ENCODE measurements at regions not wholly inside any gene's neighbourhood (a gene's known extent, or its start where the extent isn't known, plus 50 kb on each side); places are given as distances from the start of the nearest gene placed in this dataset.

DNA sequence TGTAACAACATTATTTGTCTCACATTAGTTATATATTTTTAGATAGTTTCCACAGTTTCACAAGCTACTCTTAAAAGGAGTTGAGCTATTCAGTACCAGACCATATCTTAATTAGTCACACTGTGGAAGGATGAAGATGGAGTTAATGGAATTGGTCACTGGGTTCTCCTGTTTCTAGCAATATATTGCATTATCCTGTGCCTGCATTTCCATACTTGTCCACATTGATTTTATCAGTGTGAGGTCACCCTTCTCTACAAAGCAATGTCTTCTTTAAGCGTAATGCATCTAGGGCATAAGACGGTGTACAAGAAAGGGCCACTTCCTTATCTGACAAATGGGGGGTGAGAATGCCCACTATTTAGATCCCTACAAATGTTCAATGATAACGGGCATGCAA lies 216.8 kb upstream of the TANK start:
- DNase-seq (ENCODE audit: low spot score): no peak
- Histone ChIP-seq H3K36me3 (ENCODE audit: insufficient read depth, low read length, poor library complexity, severe bottlenecking) (no peaks in the 10 kb centered on the region), H3K9me3 (ENCODE audit: low read depth, low read length, poor library complexity, severe bottlenecking) (no peaks in the 10 kb centered on the region), H3K27ac (ENCODE audit: low read depth, low read length, poor library complexity, severe bottlenecking) (no peak overlapping the region), H3K27me3 (replicated peaks; ENCODE audit: insufficient read depth, low read depth, low read length, poor library complexity) (no peaks in the 10 kb centered on the region), H3K4me1 (ENCODE audit: insufficient read depth, low read length, poor library complexity, severe bottlenecking) (no peaks in the 10 kb centered on the region), H3K4me3 (ENCODE audit: low read depth, low read length, poor library complexity, severe bottlenecking) (no peak overlapping the region)
- CTCF ChIA-PET: no interaction called here
- no TSS peak for BruUV-seq (replicated peaks)
- POLR2A ChIA-PET (ENCODE audit: low non-redundant PET): no interaction called here
- intact Hi-C loops (cut with micrococcal nuclease; ENCODE audit: unreplicated experiment): no loop called here
- TF ChIP-seq CTCF (conservative IDR thresholded peaks at IDR 0.05; ENCODE audit: low read depth, low read length): no peak
- TF ChIP-seq EZH2 (IDR thresholded peaks at IDR 0.05; ENCODE audit: borderline replicate concordance, low read depth, low read length, poor library complexity, severe bottlenecking): no peak

GRCh38 chr2:160952464-160953254 lies 207.6 kb upstream of the TANK start:
- no TSS peak for BruUV-seq (replicated peaks)
- Histone ChIP-seq H3K4me1 (ENCODE audit: insufficient read depth, low read length, poor library complexity, severe bottlenecking) (no peaks in the 10 kb centered on the region), H3K9me3 (ENCODE audit: low read depth, low read length, poor library complexity, severe bottlenecking) (no peaks in the 10 kb centered on the region), H3K27ac (ENCODE audit: low read depth, low read length, poor library complexity, severe bottlenecking) (no peak overlapping the region), H3K27me3 (replicated peaks; ENCODE audit: insufficient read depth, low read depth, low read length, poor library complexity) (no peaks in the 10 kb centered on the region), H3K4me3 (ENCODE audit: low read depth, low read length, poor library complexity, severe bottlenecking) (no peak overlapping the region), H3K36me3 (ENCODE audit: insufficient read depth, low read length, poor library complexity, severe bottlenecking) (no peaks in the 10 kb centered on the region)
- intact Hi-C loops (cut with micrococcal nuclease; ENCODE audit: unreplicated experiment): no loop called here
- CTCF ChIA-PET: no interaction called here
- POLR2A ChIA-PET (ENCODE audit: low non-redundant PET): no interaction called here
- no peak for DNase-seq (ENCODE audit: low spot score)
- TF ChIP-seq CTCF (conservative IDR thresholded peaks at IDR 0.05; ENCODE audit: low read depth, low read length) (no peak), EZH2 (IDR thresholded peaks at IDR 0.05; ENCODE audit: borderline replicate concordance, low read depth, low read length, poor library complexity, severe bottlenecking) (no peak)

DNA sequence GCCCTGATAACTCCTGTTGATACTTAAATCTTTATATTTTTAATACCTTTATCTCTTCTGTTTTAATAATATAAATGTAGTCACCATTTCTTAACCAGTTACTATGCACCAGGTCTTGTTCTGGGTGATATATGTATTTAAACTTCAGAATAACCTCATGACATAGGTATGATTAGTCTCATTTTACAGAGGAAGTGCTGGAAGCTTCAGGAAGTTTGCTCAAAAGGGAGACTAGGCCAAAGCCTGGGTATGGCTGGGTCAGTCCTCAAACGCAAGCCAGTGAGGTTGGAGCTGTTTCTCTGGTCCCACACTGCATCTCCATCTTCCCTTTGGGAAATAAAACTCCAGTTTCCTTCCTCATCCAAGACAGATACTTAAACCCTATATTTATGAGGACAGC lies 204.7 kb upstream of the TANK start:
- H3K27me3 ChIP-seq (replicated peaks; ENCODE audit: insufficient read depth, low read depth, low read length, poor library complexity): no peaks in the 10 kb centered on the region
- no peak for DNase-seq (ENCODE audit: low spot score)
- H3K27ac ChIP-seq (ENCODE audit: low read depth, low read length, poor library complexity, severe bottlenecking): no peak overlapping the region
- BruUV-seq (replicated peaks): no TSS peak
- H3K4me3 ChIP-seq (ENCODE audit: low read depth, low read length, poor library complexity, severe bottlenecking): no peak overlapping the region
- intact Hi-C loops (cut with micrococcal nuclease; ENCODE audit: unreplicated experiment): no loop called here
- no peaks in the 10 kb centered on the region for H3K36me3 ChIP-seq (ENCODE audit: insufficient read depth, low read length, poor library complexity, severe bottlenecking)
- no peaks in the 10 kb centered on the region for H3K9me3 ChIP-seq (ENCODE audit: low read depth, low read length, poor library complexity, severe bottlenecking)
- POLR2A ChIA-PET (ENCODE audit: low non-redundant PET): interaction anchor here (0.6 kb wide), 1 partner anchor 39 kb away, joined by 4 read pairs; no protein-coding TSS in a partner anchor
- no peak for TF ChIP-seq CTCF (conservative IDR thresholded peaks at IDR 0.05; ENCODE audit: low read depth, low read length)
- TF ChIP-seq EZH2 (IDR thresholded peaks at IDR 0.05; ENCODE audit: borderline replicate concordance, low read depth, low read length, poor library complexity, severe bottlenecking): no peak
- CTCF ChIA-PET: no interaction called here
- H3K4me1 ChIP-seq (ENCODE audit: insufficient read depth, low read length, poor library complexity, severe bottlenecking): no peaks in the 10 kb centered on the region
